H1 (cell line): ENCODE measurements at regions not wholly inside any gene's neighbourhood (a gene's known extent, or its start where the extent isn't known, plus 50 kb on each side); places are given as distances from the start of the nearest gene placed in this dataset.
A peak's percentile ranks its signal among the peaks of the same experiment; 100 is the strongest.

ENCODE experiments used
- CTCF ChIA-PET: fragments of 300-600 bp; sonication (Branson Sonifier 250); formaldehyde crosslinking; loops from one replicate; lab custom pipeline; 2021; ENCODE audit not compliant: partially characterized antibody; lab: Charles Lee
- POLR2A ChIA-PET: fragments of 300-600 bp; sonication (Branson Sonifier 250); formaldehyde crosslinking; loops from one replicate; lab custom pipeline; 2021; ENCODE audit warnings: inconsistent platforms; ENCODE audit not compliant: partially characterized antibody; lab: Charles Lee
- DNase-seq, 2 experiments: peaks; one replicate each; pipeline versions ENCODE4 v3.0.0 to v3.0.0-alpha.2; 2010 to 2022; ENCODE audit warnings: low spot score in 2 of 2, low read depth in 1 of 2, mixed read lengths in 1 of 2
- FAIRE-seq: peaks from 2 replicates; lab custom pipeline; 2011; peaks lifted over from hg19 to GRCh38; lab: Jason Lieb, UNC
- H2AFZ ChIP-seq: 2 replicates; pipeline ENCODE4 v1.8.1; 2012; ENCODE audit warnings: low read length, inconsistent platforms
- H2AK5ac ChIP-seq: 2 replicates; pipeline ENCODE4 v1.6.1; 2013; ENCODE audit warnings: low read depth, low read length
- H2BK120ac ChIP-seq: replicated peaks from 2 replicates; pipeline ENCODE3; 2013; ENCODE audit warnings: low read depth, low read length, inconsistent platforms
- H2BK12ac ChIP-seq: 2 replicates; pipeline ENCODE4 v1.6.1; 2013; ENCODE audit warnings: low read depth, low read length
- H2BK15ac ChIP-seq: 2 replicates; pipeline ENCODE4 v1.6.1; 2013; ENCODE audit warnings: low read length
- H2BK20ac ChIP-seq: 2 replicates; pipeline ENCODE4 v1.6.1; 2013; ENCODE audit warnings: low read length
- H2BK5ac ChIP-seq: 2 replicates; pipeline ENCODE4 v1.6.1; 2013; ENCODE audit warnings: low read depth, low read length
- H3K14ac ChIP-seq: 2 replicates; pipeline ENCODE4 v1.6.1; 2013; ENCODE audit warnings: inconsistent platforms; ENCODE audit not compliant: insufficient read length
- H3K18ac ChIP-seq: 2 replicates; pipeline ENCODE4 v1.6.1; 2013; ENCODE audit warnings: low read length; ENCODE audit errors: extremely low read depth
- H3K23ac ChIP-seq: 2 replicates; pipeline ENCODE4 v1.6.1; 2013; ENCODE audit warnings: inconsistent platforms; ENCODE audit not compliant: insufficient read length
- H3K23me2 ChIP-seq: 2 replicates; pipeline ENCODE4 v1.6.1; 2013; ENCODE audit warnings: low read depth, low read length
- H3K27ac ChIP-seq: 2 replicates; pipeline ENCODE4 v1.6.1; 2011; ENCODE audit warnings: low read depth, low read length, inconsistent platforms
- H3K27me3 ChIP-seq, 4 experiments: replicated peaks in 1 of 4; 1 replicate in 1 of 4; 2 replicates in 3 of 4; pipeline versions ENCODE4 v1.6.1 to v1.8.1; 2011 to 2013; ENCODE audit warnings: low read length in 3 of 4, mild to moderate bottlenecking in 3 of 4, inconsistent platforms in 2 of 4, mixed read lengths in 2 of 4, moderate library complexity in 1 of 4; ENCODE audit not compliant: control insufficient read depth in 3 of 4, insufficient read depth in 3 of 4; ENCODE audit errors: extremely low read depth in 1 of 4
- H3K36me3 ChIP-seq, 4 experiments: 2 replicates each; pipeline versions ENCODE4 v1.6.1 to v1.8.1; 2011 to 2013; ENCODE audit warnings: mild to moderate bottlenecking in 4 of 4, low read length in 3 of 4, moderate library complexity in 2 of 4, control low read depth in 1 of 4, inconsistent platforms in 1 of 4; ENCODE audit not compliant: insufficient read depth in 4 of 4, control insufficient read depth in 2 of 4
- H3K4ac ChIP-seq: replicated peaks from 2 replicates; pipeline ENCODE3; 2013; ENCODE audit warnings: low read length, low read depth, mixed read lengths, inconsistent platforms; ENCODE audit not compliant: insufficient read length
- H3K4me1 ChIP-seq, 4 experiments: replicated peaks in 1 of 4; 1 replicate in 1 of 4; 2 replicates in 3 of 4; pipeline versions ENCODE4 v1.6.1 to v1.8.1; 2011 to 2013; ENCODE audit warnings: low read length in 3 of 4, inconsistent platforms in 2 of 4, mixed read lengths in 1 of 4; ENCODE audit not compliant: insufficient read depth in 4 of 4, control insufficient read depth in 3 of 4
- H3K4me2 ChIP-seq, 2 experiments: 2 replicates each; pipeline versions ENCODE4 v1.6.1 to v1.8.1; 2011 to 2013; ENCODE audit warnings: low read depth in 2 of 2, low read length in 2 of 2, control low read depth in 1 of 2, inconsistent platforms in 1 of 2, mild to moderate bottlenecking in 1 of 2; ENCODE audit not compliant: insufficient read depth in 1 of 2
- H3K4me3 ChIP-seq, 4 experiments: fragments of 200-600, 300-600 bp in 1 of 4; sonication (generic), shearing (Covaris generic), sonication (Bioruptor Twin) in 1 of 4; 2 replicates each; pipeline versions ENCODE4 v1.5.1 to v1.8.1; 2011 to 2016; ENCODE audit warnings: low read length in 4 of 4, low read depth in 3 of 4, control low read depth in 2 of 4, inconsistent platforms in 2 of 4, mild to moderate bottlenecking in 2 of 4, mixed read lengths in 1 of 4, moderate library complexity in 1 of 4; ENCODE audit not compliant: insufficient read depth in 2 of 4; ENCODE audit errors: extremely low read depth in 1 of 4
- H3K56ac ChIP-seq: replicated peaks from 2 replicates; pipeline ENCODE3; 2013; ENCODE audit warnings: low read depth, mild to moderate bottlenecking, mixed read lengths, low read length, inconsistent platforms; ENCODE audit not compliant: insufficient read length
- H3K79me1 ChIP-seq: 2 replicates; pipeline ENCODE4 v1.6.1; 2013; ENCODE audit warnings: low read depth, low read length, control low read depth
- H3K79me2 ChIP-seq, 2 experiments: 2 replicates each; pipeline versions ENCODE4 v1.6.1 to v1.8.1; 2012 to 2013; ENCODE audit warnings: low read length in 2 of 2, mild to moderate bottlenecking in 2 of 2, inconsistent platforms in 1 of 2; ENCODE audit not compliant: insufficient read depth in 2 of 2, control insufficient read depth in 1 of 2
- H3K9ac ChIP-seq, 4 experiments: replicated peaks in 1 of 4; 1 replicate in 1 of 4; 2 replicates in 3 of 4; pipeline versions ENCODE4 v1.6.1 to v1.8.1; 2011 to 2013; ENCODE audit warnings: low read depth in 3 of 4, low read length in 3 of 4, control low read depth in 2 of 4, mild to moderate bottlenecking in 2 of 4, moderate library complexity in 2 of 4, inconsistent platforms in 1 of 4; ENCODE audit errors: extremely low read depth in 1 of 4
- H3K9me3 ChIP-seq, 2 experiments: 2 replicates each; pipeline versions ENCODE4 v1.6.1 to v1.8.1; 2012 to 2013; ENCODE audit warnings: mild to moderate bottlenecking in 2 of 2, moderate library complexity in 2 of 2, control low read depth in 1 of 2, inconsistent platforms in 1 of 2, low read depth in 1 of 2, low read length in 1 of 2, mixed read lengths in 1 of 2; ENCODE audit not compliant: insufficient read depth in 2 of 2
- H4K20me1 ChIP-seq, 2 experiments: replicated peaks in 1 of 2; 2 replicates each; pipeline versions ENCODE3 to v1.8.1; 2011 to 2013; ENCODE audit warnings: inconsistent platforms in 2 of 2, low read length in 2 of 2, mild to moderate bottlenecking in 1 of 2; ENCODE audit not compliant: insufficient read depth in 2 of 2, control insufficient read depth in 1 of 2
- H4K5ac ChIP-seq: 2 replicates; pipeline ENCODE4 v1.6.1; 2013; ENCODE audit warnings: low read length, low read depth, mixed read lengths, inconsistent platforms; ENCODE audit not compliant: insufficient read length
- H4K8ac ChIP-seq: 2 replicates; pipeline ENCODE4 v1.8.0; 2013; ENCODE audit warnings: mild to moderate bottlenecking, moderate library complexity, low read length, inconsistent platforms; ENCODE audit not compliant: insufficient read depth; ENCODE audit errors: extremely low read depth
- H4K91ac ChIP-seq: replicated peaks from 2 replicates; pipeline ENCODE3; 2013; ENCODE audit warnings: low read length, mixed read lengths, inconsistent platforms; ENCODE audit not compliant: insufficient read length
- CHD2 ChIP-seq: IDR thresholded peaks from 2 replicates; pipeline ENCODE4 v1.6.1; 2012; ENCODE audit warnings: low read length, improper control_type of control experiment
- E2F6 ChIP-seq: IDR thresholded peaks from 2 replicates; pipeline ENCODE4 v1.6.1; 2012; ENCODE audit warnings: inconsistent platforms
- EGR1 ChIP-seq: IDR thresholded peaks from 2 replicates; pipeline ENCODE4 v1.6.1; 2011; ENCODE audit warnings: low read depth, low read length, borderline replicate concordance
- PHF8 ChIP-seq: fragments of 200-600 bp; sonication (generic); conservative IDR thresholded peaks from 2 replicates; pipeline ENCODE4 v1.7.1; 2012; ENCODE audit warnings: low read depth, mild to moderate bottlenecking, inconsistent platforms, low read length, moderate library complexity
- POLR2AphosphoS5 ChIP-seq: IDR thresholded peaks from 2 replicates; pipeline ENCODE4 v1.6.1; 2011; ENCODE audit warnings: low read depth, low read length
- RBBP5 ChIP-seq: IDR thresholded peaks from 2 replicates; pipeline ENCODE4 v1.7.1; 2012; ENCODE audit warnings: low read depth, mild to moderate bottlenecking, inconsistent platforms, low read length, moderate library complexity, borderline replicate concordance
- RNF2 ChIP-seq: fragments of 200-900, 300-1000 bp; sonication (generic); IDR thresholded peaks from 2 replicates; pipeline ENCODE4 v1.7.1; 2016; ENCODE audit warnings: borderline replicate concordance, low read depth, mild to moderate bottlenecking, antibody characterized with exemption, low read length; ENCODE audit not compliant: poor library complexity, severe bottlenecking; ENCODE audit errors: missing control alignments
- SIN3A ChIP-seq, 2 experiments: IDR thresholded peaks in 1 of 2; conservative IDR thresholded peaks in 1 of 2; 2 replicates each; pipeline ENCODE4 v1.6.1; 2011 to 2012; ENCODE audit warnings: low read length in 2 of 2, improper control_type of control experiment in 1 of 2, low read depth in 1 of 2, mild to moderate bottlenecking in 1 of 2
- SRF ChIP-seq: IDR thresholded peaks from 2 replicates; pipeline ENCODE4 v1.6.1; 2011; ENCODE audit warnings: mild to moderate bottlenecking, low read depth, low read length, moderate library complexity
- SUZ12 ChIP-seq: fragments of 200-600 bp; sonication (generic); IDR thresholded peaks from 2 replicates; pipeline ENCODE4 v1.6.1; 2012; ENCODE audit warnings: mild to moderate bottlenecking, inconsistent platforms, low read length, moderate library complexity, mixed read lengths
- TAF7 ChIP-seq: optimal IDR thresholded peaks from 2 replicates; pipeline ENCODE3; 2011; ENCODE audit warnings: low read depth, mild to moderate bottlenecking, inconsistent platforms, low read length, moderate library complexity, borderline replicate concordance
- TCF12 ChIP-seq: IDR thresholded peaks from 2 replicates; pipeline ENCODE4 v1.6.1; 2011; ENCODE audit warnings: low read depth, mild to moderate bottlenecking, low read length
- WGBS, 2 experiments: shearing (Covaris generic) in 1 of 2; methylation state at CpG; one replicate each; pipeline versions ENCODE4 v1.1.6 to v1.1.7; 2013 to 2015; ENCODE audit warnings: low lambda C conversion rate in 2 of 2, mixed read lengths in 2 of 2, inconsistent platforms in 1 of 2, low coverage in 1 of 2, missing lambda C conversion rate in 1 of 2; ENCODE audit not compliant: insufficient replicate concordance in 2 of 2, insufficient coverage in 1 of 2, insufficient read length in 1 of 2; ENCODE audit errors: extremely low coverage in 1 of 2, missing lambda C conversion rate in 1 of 2; 5-methylcytosine and 5-hydroxymethylcytosine counted together

- Histone ChIP-seq H4K91ac (no peak overlapping the region), H2BK20ac (no peak overlapping the region), H4K5ac (no peak overlapping the region), H4K8ac (no peak overlapping the region), H2BK12ac (no peak overlapping the region), H2BK5ac (no peak overlapping the region), H3K79me2 (no peaks in the 10 kb centered on the region), H3K18ac (no peak overlapping the region), H3K4me2 (no peak overlapping the region), H4K20me1 (no peaks in the 10 kb centered on the region), H3K14ac (no peak overlapping the region), H3K4me1 (peaks cover 3 to 13% (median 8%) of the 10 kb centered on the region in 4 experiments; a peak in 6 of 7 replicates), H3K23me2 (peaks cover 5% of the 10 kb centered on the region), H3K23ac (no peak overlapping the region), H2AFZ (no peak overlapping the region), H3K56ac (no peak overlapping the region), H2BK15ac (peak overlapping the region; percentile 25; the same call in 1 of the 2 replicates), H3K27me3 (no peaks in the 10 kb centered on the region; a peak in 1 of 7 replicates), H2AK5ac (no peak overlapping the region), H3K4me3 (no peak overlapping the region), H2BK120ac (no peak overlapping the region), H3K36me3 (no peaks in the 10 kb centered on the region), H3K9me3 (no peaks in the 10 kb centered on the region), H3K27ac (no peak overlapping the region), H3K4ac (no peak overlapping the region), H3K9ac (no peak overlapping the region), H3K79me1 (no peaks in the 10 kb centered on the region)
- FAIRE-seq (no peak), DNase-seq (no peak)
- POLR2A ChIA-PET, result no interaction called here
- 77% methylated on average over 1 of the region's 1 CpG; no CpG with 5 or more reads in 1 of the 2 experiments for WGBS, 2 experiments
- TF ChIP-seq E2F6 (no peak), SRF (no peak), SIN3A (conservative IDR thresholded peaks at IDR 0.05 in 1 of 2, IDR thresholded peaks at IDR 0.05 in 1 of 2; ENCODE audit: low read depth in 1 of 2, low read length in 2 of 2) (no peak), EGR1 (no peak), CHD2 (no peak), TAF7 (no peak), TCF12 (no peak), RNF2 (no peak), PHF8 (no peak), RBBP5 (no peak), POLR2AphosphoS5 (no peak), SUZ12 (no peak)
- CTCF ChIA-PET, result interaction anchor here (0.6 to 1.8 kb wide), 3 partner anchors 33 to 390 kb away, joined by 4 to 5 read pairs (median 5); no protein-coding TSS in a partner anchor
Measured at GRCh38 chr7:21173436-21173835, 254.4 kb upstream of the SP4 start.
